ENCODE measurements at regions not wholly inside any gene's neighbourhood (a gene's known extent, or its start where the extent isn't known, plus 50 kb on each side); places are given as distances from the start of the nearest gene placed in this dataset.
"Not testable (repeated sequence)": the region's sequence is repeated elsewhere in the genome, so short reads cannot be mapped to it uniquely, and the experiment has no call there.

GRCh38 chr15:36117296-36117787 is 462.1 kb upstream of the CDIN1 start:
- DNase-seq, result no peak

GRCh38 chr15:36126194-36126593 is 453.2 kb upstream of the CDIN1 start:
- no peak for DNase-seq

- DNase-seq, result no peak
Measured at GRCh38 chr15:36130641-36131310, 448.6 kb upstream of the CDIN1 start.

- no peak for DNase-seq
Measured at GRCh38 chr15:36133742-36134141, 445.7 kb upstream of the CDIN1 start.

- DNase-seq, result no peak
Measured at GRCh38 chr15:36136049-36136448, 443.4 kb upstream of the CDIN1 start.

- DNase-seq, result no peak
Measured at GRCh38 chr15:36152936-36153335, 426.5 kb upstream of the CDIN1 start.

- DNase-seq, result no peak
Measured at GRCh38 chr15:36156879-36157427, 422.5 kb upstream of the CDIN1 start.

GRCh38 chr15:36160351-36160750 is 419.1 kb upstream of the CDIN1 start:
- no peak for DNase-seq

GRCh38 chr15:36161108-36161507 is 418.3 kb upstream of the CDIN1 start:
- no peak for DNase-seq

- DNase-seq, result no peak
Measured at GRCh38 chr15:36161771-36162212, 417.6 kb upstream of the CDIN1 start.

GRCh38 chr15:36163983-36164382 is 415.4 kb upstream of the CDIN1 start:
- DNase-seq, result not testable (repeated sequence)

- no peak for DNase-seq
Measured at GRCh38 chr15:36172955-36173354, 406.5 kb upstream of the CDIN1 start.

- DNase-seq, result no peak
Measured at GRCh38 chr15:36175186-36175740, 404.2 kb upstream of the CDIN1 start.

GRCh38 chr15:36175741-36176291 is 403.6 kb upstream of the CDIN1 start:
- DNase-seq, result no peak

- DNase-seq, result no peak
Measured at GRCh38 chr15:36177590-36178302, 401.7 kb upstream of the CDIN1 start.

- no peak for DNase-seq
Measured at GRCh38 chr15:36178303-36178633, 401.2 kb upstream of the CDIN1 start.

- DNase-seq, result no peak
Measured at GRCh38 chr15:36183201-36183600, 396.2 kb upstream of the CDIN1 start.

GRCh38 chr15:36185438-36185837 is 394.0 kb upstream of the CDIN1 start:
- no peak for DNase-seq

- no peak for DNase-seq
Measured at GRCh38 chr15:36185845-36186244, 393.6 kb upstream of the CDIN1 start.

- DNase-seq, result no peak
Measured at GRCh38 chr15:36186376-36186775, 393.1 kb upstream of the CDIN1 start.

- no peak for DNase-seq
Measured at GRCh38 chr15:36191459-36191858, 388.0 kb upstream of the CDIN1 start.

- DNase-seq, result not testable (repeated sequence)
Measured at GRCh38 chr15:36195361-36196007, 383.9 kb upstream of the CDIN1 start.

All from amniotic stem cell (primary cell).